Loucy (cell line): ENCODE measurements at regions not wholly inside any gene's neighbourhood (a gene's known extent, or its start where the extent isn't known, plus 50 kb on each side); places are given as distances from the start of the nearest gene placed in this dataset.

ENCODE experiments used
- H2AFZ ChIP-seq: fragments of 200-600 bp; sonication (generic); 2 replicates; pipeline ENCODE4 v1.6.0; 2016; ENCODE audit warnings: antibody characterized with exemption, mild to moderate bottlenecking, low read length, moderate library complexity
- H3F3A ChIP-seq: fragments of 200-600 bp; 2 replicates; pipeline ENCODE4 v1.6.0; 2016; ENCODE audit warnings: antibody characterized with exemption, low read depth, mild to moderate bottlenecking
- H3K27me3 ChIP-seq: fragments of 200-600 bp; sonication (generic); 2 replicates; pipeline ENCODE4 v1.6.1; 2014; ENCODE audit warnings: low read length, mild to moderate bottlenecking; ENCODE audit not compliant: insufficient read depth, poor library complexity, severe bottlenecking
- H3K36me3 ChIP-seq: fragments of 200-600 bp; sonication (generic); 2 replicates; pipeline ENCODE4 v1.6.1; 2016; ENCODE audit warnings: low read length; ENCODE audit not compliant: insufficient read depth
- H3K4me1 ChIP-seq: fragments of 200-600 bp; sonication (generic); 2 replicates; pipeline ENCODE4 v1.5.1; 2014; ENCODE audit warnings: low read length, mild to moderate bottlenecking; ENCODE audit not compliant: insufficient read depth, poor library complexity, severe bottlenecking
- H3K4me2 ChIP-seq: fragments of 200-600 bp; sonication (generic); 2 replicates; pipeline ENCODE4 v1.6.0; 2014; ENCODE audit warnings: antibody characterized with exemption, low read length, low read depth, mild to moderate bottlenecking; ENCODE audit not compliant: poor library complexity, severe bottlenecking
- H3K4me3 ChIP-seq: fragments of 200-600 bp; sonication (generic); 2 replicates; pipeline ENCODE4 v1.5.1; 2014; ENCODE audit warnings: low read length, mild to moderate bottlenecking, mixed read lengths; ENCODE audit not compliant: poor library complexity, severe bottlenecking
- H3K79me2 ChIP-seq: fragments of 200-600 bp; sonication (generic); 2 replicates; pipeline ENCODE4 v1.6.1; 2014; ENCODE audit warnings: low read length; ENCODE audit not compliant: insufficient read depth
- H3K9ac ChIP-seq: fragments of 200-600 bp; sonication (generic); 2 replicates; pipeline ENCODE4 v1.6.0; 2014; ENCODE audit warnings: mild to moderate bottlenecking, low read depth, low read length, moderate library complexity; ENCODE audit not compliant: poor library complexity, severe bottlenecking
- H3K9me2 ChIP-seq: fragments of 200-600 bp; sonication (generic); replicated peaks from 2 replicates; pipeline ENCODE4 v1.6.1; 2016; ENCODE audit warnings: low read depth, low read length, mixed read lengths
- H3K9me3 ChIP-seq: fragments of 200-600 bp; sonication (generic); 2 replicates; pipeline ENCODE4 v1.6.1; 2014; ENCODE audit warnings: mild to moderate bottlenecking, antibody characterized with exemption, low read length, low read depth; ENCODE audit not compliant: insufficient read depth
- H4K20me1 ChIP-seq: fragments of 200-600 bp; sonication (generic); 2 replicates; pipeline ENCODE4 v1.6.0; 2014; ENCODE audit warnings: antibody characterized with exemption, low read length, mild to moderate bottlenecking; ENCODE audit not compliant: insufficient read depth, poor library complexity, severe bottlenecking
- EZH2phosphoT487 ChIP-seq: fragments of 200-600 bp; IDR thresholded peaks from 2 replicates; pipeline ENCODE4 v1.6.1; 2018; ENCODE audit warnings: antibody characterized with exemption, mild to moderate bottlenecking, moderate library complexity, borderline replicate concordance
- TF ChIP-seq, protein P1 (sequence below): fragments of 200-600 bp; sonication (generic); conservative IDR thresholded peaks from 2 replicates; pipeline ENCODE4 v1.5.1; 2014; ENCODE audit warnings: mild to moderate bottlenecking, antibody characterized with exemption, low read length

- no peaks in the 10 kb centered on the region for H3F3A ChIP-seq
- no peaks in the 10 kb centered on the region for H3K9me2 ChIP-seq
- H3K27me3 ChIP-seq = no peaks in the 10 kb centered on the region
- H3K4me3 ChIP-seq = no peak overlapping the region
- H3K36me3 ChIP-seq = no peaks in the 10 kb centered on the region
- no peak overlapping the region for H2AFZ ChIP-seq
- no peaks in the 10 kb centered on the region; the same call in 1 of the 2 replicates for H3K9me3 ChIP-seq
- H3K4me2 ChIP-seq = no peak overlapping the region
- H3K79me2 ChIP-seq = no peaks in the 10 kb centered on the region
- H3K4me1 ChIP-seq = no peaks in the 10 kb centered on the region
- H4K20me1 ChIP-seq = no peaks in the 10 kb centered on the region
- H3K9ac ChIP-seq = no peak overlapping the region
- TF ChIP-seq EZH2phosphoT487 = no peak
These were observed 456.7 kb downstream of the PMP22 start for GRCh38 chr17:14808425-14808824.

GRCh38 chr17:14805348-14805747, 459.8 kb downstream of the PMP22 start:
- no peak overlapping the region for H3K4me2 ChIP-seq
- H3K4me1 ChIP-seq = no peaks in the 10 kb centered on the region
- no peak overlapping the region for H2AFZ ChIP-seq
- H3K36me3 ChIP-seq = no peaks in the 10 kb centered on the region
- H3K9me3 ChIP-seq = peaks cover 4% of the 10 kb centered on the region; the same call in 1 of the 2 replicates
- no peak overlapping the region for H3K9ac ChIP-seq
- no peaks in the 10 kb centered on the region for H3K79me2 ChIP-seq
- H3K9me2 ChIP-seq = no peaks in the 10 kb centered on the region
- H3F3A ChIP-seq = no peaks in the 10 kb centered on the region
- no peaks in the 10 kb centered on the region for H3K27me3 ChIP-seq
- H3K4me3 ChIP-seq = no peak overlapping the region
- H4K20me1 ChIP-seq = no peaks in the 10 kb centered on the region
- TF ChIP-seq, protein P1, sequence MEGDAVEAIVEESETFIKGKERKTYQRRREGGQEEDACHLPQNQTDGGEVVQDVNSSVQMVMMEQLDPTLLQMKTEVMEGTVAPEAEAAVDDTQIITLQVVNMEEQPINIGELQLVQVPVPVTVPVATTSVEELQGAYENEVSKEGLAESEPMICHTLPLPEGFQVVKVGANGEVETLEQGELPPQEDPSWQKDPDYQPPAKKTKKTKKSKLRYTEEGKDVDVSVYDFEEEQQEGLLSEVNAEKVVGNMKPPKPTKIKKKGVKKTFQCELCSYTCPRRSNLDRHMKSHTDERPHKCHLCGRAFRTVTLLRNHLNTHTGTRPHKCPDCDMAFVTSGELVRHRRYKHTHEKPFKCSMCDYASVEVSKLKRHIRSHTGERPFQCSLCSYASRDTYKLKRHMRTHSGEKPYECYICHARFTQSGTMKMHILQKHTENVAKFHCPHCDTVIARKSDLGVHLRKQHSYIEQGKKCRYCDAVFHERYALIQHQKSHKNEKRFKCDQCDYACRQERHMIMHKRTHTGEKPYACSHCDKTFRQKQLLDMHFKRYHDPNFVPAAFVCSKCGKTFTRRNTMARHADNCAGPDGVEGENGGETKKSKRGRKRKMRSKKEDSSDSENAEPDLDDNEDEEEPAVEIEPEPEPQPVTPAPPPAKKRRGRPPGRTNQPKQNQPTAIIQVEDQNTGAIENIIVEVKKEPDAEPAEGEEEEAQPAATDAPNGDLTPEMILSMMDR = no peak
- TF ChIP-seq EZH2phosphoT487 = no peak

DNA sequence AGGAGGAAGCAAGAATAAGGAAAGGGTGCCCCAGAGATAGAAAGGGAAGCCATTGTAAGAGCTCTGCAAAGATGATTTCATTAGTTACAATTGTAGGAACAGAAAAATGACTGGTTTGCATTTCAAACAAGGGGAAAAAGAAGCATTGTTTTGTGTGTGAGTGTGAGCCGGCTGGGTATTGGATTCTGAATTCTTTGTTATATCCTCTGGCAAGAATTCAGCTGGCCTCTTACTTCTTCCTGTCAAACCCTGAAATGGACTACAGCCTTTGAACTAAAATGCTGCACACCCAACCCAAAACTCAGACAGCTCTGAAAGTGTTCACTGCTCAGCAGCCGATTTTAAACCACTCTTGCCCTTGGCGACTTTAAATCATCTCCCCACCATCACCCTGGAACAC, 461.3 kb downstream of the PMP22 start:
- Histone ChIP-seq H4K20me1 (no peaks in the 10 kb centered on the region), H3K79me2 (no peaks in the 10 kb centered on the region), H3K36me3 (no peaks in the 10 kb centered on the region), H3K4me3 (no peak overlapping the region), H3K27me3 (no peaks in the 10 kb centered on the region), H2AFZ (no peak overlapping the region), H3K4me1 (no peaks in the 10 kb centered on the region), H3K9ac (no peak overlapping the region), H3K9me3 (peaks cover 4% of the 10 kb centered on the region; the same call in 1 of the 2 replicates), H3K4me2 (no peak overlapping the region), H3F3A (no peaks in the 10 kb centered on the region), H3K9me2 (no peaks in the 10 kb centered on the region)
- TF ChIP-seq EZH2phosphoT487 = no peak
- TF ChIP-seq, protein P1 = no peak

GRCh38 chr17:14797801-14798200, 467.3 kb downstream of the PMP22 start:
- Histone ChIP-seq H4K20me1 (no peaks in the 10 kb centered on the region), H3K9ac (no peak overlapping the region), H3K9me3 (peaks cover 4% of the 10 kb centered on the region; the same call in 1 of the 2 replicates), H3K9me2 (no peaks in the 10 kb centered on the region), H3K4me1 (no peaks in the 10 kb centered on the region), H2AFZ (no peak overlapping the region), H3K4me2 (no peak overlapping the region), H3K27me3 (no peaks in the 10 kb centered on the region), H3K79me2 (no peaks in the 10 kb centered on the region), H3K4me3 (no peak overlapping the region), H3F3A (no peaks in the 10 kb centered on the region), H3K36me3 (no peaks in the 10 kb centered on the region)
- no peak for TF ChIP-seq EZH2phosphoT487
- TF ChIP-seq, protein P1 = no peak
